ENCODE measurements at regions not wholly inside any gene's neighbourhood (a gene's known extent, or its start where the extent isn't known, plus 50 kb on each side); places are given as distances from the start of the nearest gene placed in this dataset.
A peak's percentile ranks its signal among the peaks of the same experiment; 100 is the strongest.

- no peak for TF ChIP-seq EEA1 (CRISPR knock-in tag; IDR thresholded peaks at IDR 0.05; ENCODE audit: borderline replicate concordance)
- no peak for TF ChIP-seq PAXIP1 (CRISPR knock-in tag; conservative IDR thresholded peaks at IDR 0.05)
- peak; percentile 68; the same call in 1 of the 2 replicates for TF ChIP-seq ZNF331 (CRISPR knock-in tag; IDR thresholded peaks at IDR 0.05)
- TF ChIP-seq PBX3 (CRISPR knock-in tag; IDR thresholded peaks at IDR 0.05; ENCODE audit: borderline replicate concordance): peak; percentile 55; the same call in 1 of the 2 replicates
- TF ChIP-seq REL (CRISPR knock-in tag; conservative IDR thresholded peaks at IDR 0.05): no peak
- no peak for TF ChIP-seq ZNF3 (CRISPR knock-in tag; IDR thresholded peaks at IDR 0.05)
- TF ChIP-seq ATF2 (CRISPR knock-in tag; IDR thresholded peaks at IDR 0.05): peak; percentile 66
- no peak for TF ChIP-seq TBX3 (IDR thresholded peaks at IDR 0.05; ENCODE audit: borderline replicate concordance)
- peak; percentile 40; the same call in 1 of the 2 replicates for TF ChIP-seq TFE3 (CRISPR knock-in tag; IDR thresholded peaks at IDR 0.05)
- TF ChIP-seq STAT5B (CRISPR knock-in tag; IDR thresholded peaks at IDR 0.05): 0 out of 2 replicates have a peak, but pooled peaks have one; percentile 55
- peak; percentile 73; the same call in 1 of the 2 replicates for TF ChIP-seq ZNF281 (CRISPR knock-in tag; IDR thresholded peaks at IDR 0.05; ENCODE audit: borderline replicate concordance)
- TF ChIP-seq ETV6 (CRISPR knock-in tag; conservative IDR thresholded peaks at IDR 0.05): peak; percentile 77; the same call in 1 of the 2 replicates
- 0 out of 2 replicates have a peak, but pooled peaks have one; percentile 51 for TF ChIP-seq FLYWCH1 (CRISPR knock-in tag; IDR thresholded peaks at IDR 0.05)
- TF ChIP-seq ZNF709 (CRISPR knock-in tag; IDR thresholded peaks at IDR 0.05): 0 out of 2 replicates have a peak, but pooled peaks have one; percentile 37
- TF ChIP-seq MIXL1 (CRISPR knock-in tag; IDR thresholded peaks at IDR 0.05): peak; percentile 61; the same call in 1 of the 2 replicates
- TF ChIP-seq ZNF605 (CRISPR knock-in tag; IDR thresholded peaks at IDR 0.05): no peak
- TF ChIP-seq ZNF441 (CRISPR knock-in tag; IDR thresholded peaks at IDR 0.05; ENCODE audit: borderline replicate concordance): peak; percentile 83
- TF ChIP-seq IKZF5 (CRISPR knock-in tag; IDR thresholded peaks at IDR 0.05): peak; percentile 48; the same call in 1 of the 2 replicates
These were observed 102.5 kb upstream of the LDAH start (continued) for GRCh38 chr2:20925265-20925889.

Data from HepG2 (cell line).